ENCODE measurements at regions not wholly inside any gene's neighbourhood (a gene's known extent, or its start where the extent isn't known, plus 50 kb on each side); places are given as distances from the start of the nearest gene placed in this dataset.

- TF ChIP-seq CTCF (IDR thresholded peaks at IDR 0.05), result no peak
- TF ChIP-seq POLR2A (IDR thresholded peaks at IDR 0.05), result no peak
Observed at GRCh38 chr10:71112138-71112785, 100.1 kb upstream of the UNC5B start.

Measured in testis (tissue), 2 donors.